HUES48 (cell line): ENCODE measurements at regions not wholly inside any gene's neighbourhood (a gene's known extent, or its start where the extent isn't known, plus 50 kb on each side); places are given as distances from the start of the nearest gene placed in this dataset.

Experiments used
- H3K27ac ChIP-seq: one replicate; pipeline ENCODE4 v1.7.0; 2013; ENCODE audit warnings: low read depth, low read length, inconsistent platforms
- H3K27me3 ChIP-seq: 2 replicates; pipeline ENCODE4 v1.6.1; 2013; ENCODE audit warnings: mild to moderate bottlenecking, low read length; ENCODE audit not compliant: control insufficient read depth, insufficient read depth
- H3K36me3 ChIP-seq: 2 replicates; pipeline ENCODE4 v1.6.1; 2013; ENCODE audit warnings: low read length; ENCODE audit not compliant: control insufficient read depth, insufficient read depth
- H3K4me1 ChIP-seq: 2 replicates; pipeline ENCODE4 v1.6.1; 2013; ENCODE audit warnings: mild to moderate bottlenecking, low read length; ENCODE audit not compliant: control insufficient read depth, insufficient read depth
- H3K4me3 ChIP-seq: 2 replicates; pipeline ENCODE4 v1.5.1; 2013; ENCODE audit warnings: mild to moderate bottlenecking, low read depth, low read length
- H3K9ac ChIP-seq: 2 replicates; pipeline ENCODE4 v1.6.1; 2013; ENCODE audit warnings: mild to moderate bottlenecking, low read depth, low read length, moderate library complexity
- H3K9me3 ChIP-seq: 2 replicates; pipeline ENCODE4 v1.6.1; 2013; ENCODE audit warnings: low read length; ENCODE audit not compliant: control insufficient read depth, insufficient read depth

GRCh38 chr21:25243808-25244207 lies 363.5 kb downstream of the MRPL39 start:
- H3K27ac ChIP-seq = no peak overlapping the region
- no peaks in the 10 kb centered on the region for H3K36me3 ChIP-seq
- H3K9ac ChIP-seq = no peak overlapping the region
- no peak overlapping the region for H3K4me3 ChIP-seq
- peaks cover 10% of the 10 kb centered on the region for H3K4me1 ChIP-seq
- no peaks in the 10 kb centered on the region for H3K27me3 ChIP-seq
- H3K9me3 ChIP-seq = no peaks in the 10 kb centered on the region

GRCh38 chr21:25240974-25241373 lies 366.3 kb downstream of the MRPL39 start:
- Histone ChIP-seq H3K27me3 (no peaks in the 10 kb centered on the region), H3K4me1 (no peaks in the 10 kb centered on the region), H3K27ac (no peak overlapping the region), H3K9ac (no peak overlapping the region), H3K36me3 (no peaks in the 10 kb centered on the region), H3K9me3 (no peaks in the 10 kb centered on the region; the same call in 1 of the 2 replicates), H3K4me3 (no peak overlapping the region)

- no peaks in the 10 kb centered on the region for H3K36me3 ChIP-seq
- H3K4me1 ChIP-seq = no peaks in the 10 kb centered on the region
- no peaks in the 10 kb centered on the region; the same call in 1 of the 2 replicates for H3K9me3 ChIP-seq
- H3K9ac ChIP-seq = no peak overlapping the region
- H3K4me3 ChIP-seq = no peak overlapping the region
- no peaks in the 10 kb centered on the region for H3K27me3 ChIP-seq
- H3K27ac ChIP-seq = no peak overlapping the region
These were observed 372.2 kb downstream of the MRPL39 start for GRCh38 chr21:25234857-25235801.

- no peak overlapping the region for H3K4me3 ChIP-seq
- peaks cover 15% of the 10 kb centered on the region for H3K9me3 ChIP-seq
- no peak overlapping the region for H3K27ac ChIP-seq
- H3K36me3 ChIP-seq = no peaks in the 10 kb centered on the region
- H3K9ac ChIP-seq = no peak overlapping the region
- no peaks in the 10 kb centered on the region for H3K27me3 ChIP-seq
- H3K4me1 ChIP-seq = peaks cover 3% of the 10 kb centered on the region; the same call in 1 of the 2 replicates
These were observed 386.3 kb downstream of the MRPL39 start for GRCh38 chr21:25220954-25221353.

GRCh38 chr21:25220169-25220568 lies 387.1 kb downstream of the MRPL39 start:
- H3K4me3 ChIP-seq = no peak overlapping the region

GRCh38 chr21:25215698-25216384 lies 391.4 kb downstream of the MRPL39 start:
- no peak overlapping the region for H3K4me3 ChIP-seq
- H3K4me1 ChIP-seq = peaks cover 3% of the 10 kb centered on the region; the same call in 1 of the 2 replicates
- H3K9me3 ChIP-seq = peaks cover 5% of the 10 kb centered on the region; the same call in 1 of the 2 replicates
- no peak overlapping the region for H3K9ac ChIP-seq
- H3K27ac ChIP-seq = no peak overlapping the region
- no peaks in the 10 kb centered on the region for H3K27me3 ChIP-seq
- no peaks in the 10 kb centered on the region for H3K36me3 ChIP-seq

More at GRCh38 chr21:25220169-25220568, 387.1 kb downstream of the MRPL39 start:
- peaks cover 3% of the 10 kb centered on the region; the same call in 1 of the 2 replicates for H3K4me1 ChIP-seq
- no peaks in the 10 kb centered on the region for H3K27me3 ChIP-seq
- no peak overlapping the region for H3K9ac ChIP-seq
- peaks cover 15% of the 10 kb centered on the region for H3K9me3 ChIP-seq
- no peak overlapping the region for H3K27ac ChIP-seq
- no peaks in the 10 kb centered on the region for H3K36me3 ChIP-seq

- Histone ChIP-seq H3K9me3 (no peaks in the 10 kb centered on the region), H3K4me1 (peaks cover 3% of the 10 kb centered on the region; the same call in 1 of the 2 replicates), H3K36me3 (no peaks in the 10 kb centered on the region), H3K27ac (no peak overlapping the region), H3K9ac (no peak overlapping the region), H3K27me3 (no peaks in the 10 kb centered on the region), H3K4me3 (no peak overlapping the region)
These were observed 392.6 kb downstream of the MRPL39 start for GRCh38 chr21:25214676-25215075.

GRCh38 chr21:25199944-25200343 lies 407.3 kb downstream of the MRPL39 start:
- Histone ChIP-seq H3K36me3 (no peaks in the 10 kb centered on the region), H3K9ac (no peak overlapping the region), H3K9me3 (no peaks in the 10 kb centered on the region), H3K27ac (no peak overlapping the region), H3K4me3 (no peak overlapping the region), H3K27me3 (no peaks in the 10 kb centered on the region), H3K4me1 (no peaks in the 10 kb centered on the region)

- no peaks in the 10 kb centered on the region for H3K9me3 ChIP-seq
- no peak overlapping the region for H3K9ac ChIP-seq
- no peaks in the 10 kb centered on the region for H3K4me1 ChIP-seq
- no peak overlapping the region for H3K4me3 ChIP-seq
- no peaks in the 10 kb centered on the region for H3K27me3 ChIP-seq
- no peak overlapping the region for H3K27ac ChIP-seq
- no peaks in the 10 kb centered on the region for H3K36me3 ChIP-seq
These were observed 416.1 kb downstream of the MRPL39 start for GRCh38 chr21:25191141-25191540.

- no peaks in the 10 kb centered on the region for H3K27me3 ChIP-seq
- no peak overlapping the region for H3K9ac ChIP-seq
- no peaks in the 10 kb centered on the region for H3K36me3 ChIP-seq
- H3K9me3 ChIP-seq = no peaks in the 10 kb centered on the region
- H3K4me1 ChIP-seq = no peaks in the 10 kb centered on the region
- no peak overlapping the region for H3K27ac ChIP-seq
- no peak overlapping the region for H3K4me3 ChIP-seq
These were observed 417.8 kb downstream of the MRPL39 start for GRCh38 chr21:25189497-25189896.

GRCh38 chr21:25188677-25189079 lies 418.6 kb downstream of the MRPL39 start:
- H3K4me3 ChIP-seq = no peak overlapping the region
- no peak overlapping the region for H3K9ac ChIP-seq
- H3K27me3 ChIP-seq = no peaks in the 10 kb centered on the region
- no peak overlapping the region for H3K27ac ChIP-seq
- no peaks in the 10 kb centered on the region for H3K4me1 ChIP-seq
- H3K9me3 ChIP-seq = no peaks in the 10 kb centered on the region
- no peaks in the 10 kb centered on the region for H3K36me3 ChIP-seq
